HG03103 (cell line): ENCODE measurements at regions not wholly inside any gene's neighbourhood (a gene's known extent, or its start where the extent isn't known, plus 50 kb on each side); places are given as distances from the start of the nearest gene placed in this dataset.
"Not testable (repeated sequence)": the region's sequence is repeated elsewhere in the genome, so short reads cannot be mapped to it uniquely, and the experiment has no call there.

Experiments used
- ATAC-seq: cut with Tn5 transposase; IDR thresholded peaks from one replicate; pipeline ENCODE4 v1.9.1; 2021; ENCODE audit warnings: low read depth; ENCODE audit not compliant: unreplicated experiment

DNA sequence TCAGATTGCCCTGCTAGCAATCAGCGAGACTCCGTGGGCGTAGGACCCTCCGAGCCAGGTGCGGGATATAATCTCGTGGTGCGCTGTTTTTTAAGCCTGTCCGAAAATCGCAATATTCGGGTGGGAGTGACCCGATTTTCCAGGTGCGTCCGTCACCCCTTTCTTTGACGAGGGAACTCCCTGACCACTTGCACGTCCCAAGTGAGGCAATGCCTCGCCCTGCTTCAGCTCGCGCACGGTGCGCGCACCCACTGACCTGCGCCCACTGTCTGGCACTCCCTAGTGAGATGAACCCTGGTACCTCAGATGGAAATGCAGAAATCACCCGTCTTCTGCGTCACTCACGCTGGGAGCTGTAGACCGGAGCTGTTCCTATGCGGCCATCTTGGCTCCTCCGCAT is 971.0 kb downstream of the NXPH1 start:
- not testable (repeated sequence) for ATAC-seq

GRCh38 chr7:9407816-9408215 is 974.4 kb downstream of the NXPH1 start:
- no peak for ATAC-seq

- no peak for ATAC-seq
Observed at GRCh38 chr7:9453521-9453920, 1020.1 kb downstream of the NXPH1 start.

DNA sequence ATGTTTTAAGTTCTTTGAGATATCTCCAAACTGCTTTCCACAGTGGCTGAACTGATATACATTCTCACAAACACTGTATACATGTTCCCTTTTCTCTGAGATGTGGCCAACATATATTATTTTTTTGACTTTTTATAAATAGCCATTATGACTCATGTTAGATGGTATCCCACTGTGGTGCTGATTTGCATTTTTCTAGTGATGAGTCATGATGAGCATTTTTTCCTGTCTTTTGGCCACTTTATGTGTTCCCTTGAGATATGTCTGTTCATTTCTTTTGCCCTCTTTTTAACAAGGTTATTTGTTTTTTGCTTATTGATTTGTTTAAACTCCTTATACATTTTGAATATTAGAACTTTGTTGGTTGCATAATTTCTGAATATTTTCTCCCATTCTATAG is 1055.1 kb downstream of the NXPH1 start:
- ATAC-seq, result no peak

GRCh38 chr7:9498303-9498702 is 1064.9 kb downstream of the NXPH1 start:
- ATAC-seq, result peak; percentile 60

DNA sequence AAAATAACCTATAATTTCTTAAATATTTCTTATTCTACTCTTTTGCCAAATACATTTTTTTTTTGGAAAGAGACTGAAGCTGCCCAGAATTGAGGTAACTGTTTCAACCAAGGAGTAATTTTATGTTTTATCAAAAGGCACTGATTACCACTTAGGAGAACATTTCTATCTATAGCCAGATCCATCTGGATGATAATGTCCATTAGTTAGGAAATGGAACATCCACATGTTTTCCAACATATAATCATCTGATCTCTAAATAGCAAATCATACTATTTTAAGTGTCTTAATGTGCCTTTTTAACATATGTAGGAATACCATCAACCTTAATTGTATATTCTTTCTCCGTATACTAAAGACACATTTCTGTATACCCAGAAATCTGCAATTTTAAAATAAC is 1068.9 kb downstream of the NXPH1 start:
- ATAC-seq, result no peak

DNA sequence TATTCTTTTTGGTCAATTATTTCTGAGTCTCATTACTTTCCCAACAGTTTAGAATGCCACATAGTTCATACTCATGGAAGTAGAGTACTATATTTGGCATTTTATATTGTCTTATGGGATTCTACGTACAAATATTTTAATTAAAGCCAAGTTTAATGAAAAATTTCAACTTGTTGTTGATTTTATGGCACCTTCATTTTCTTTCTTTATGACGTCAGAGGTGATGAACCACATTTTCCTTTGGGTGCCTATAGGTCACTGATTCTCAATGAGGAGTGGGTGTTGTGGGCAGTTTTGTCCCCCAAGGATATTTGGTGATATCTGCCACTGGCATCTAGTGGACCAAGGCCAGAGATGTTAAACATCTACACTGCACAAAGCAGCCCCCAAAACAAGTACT is 1071.3 kb downstream of the NXPH1 start:
- no peak for ATAC-seq

GRCh38 chr7:9505516-9505915 is 1072.1 kb downstream of the NXPH1 start:
- ATAC-seq, result no peak

GRCh38 chr7:9507290-9507689 is 1073.9 kb downstream of the NXPH1 start:
- no peak for ATAC-seq

DNA sequence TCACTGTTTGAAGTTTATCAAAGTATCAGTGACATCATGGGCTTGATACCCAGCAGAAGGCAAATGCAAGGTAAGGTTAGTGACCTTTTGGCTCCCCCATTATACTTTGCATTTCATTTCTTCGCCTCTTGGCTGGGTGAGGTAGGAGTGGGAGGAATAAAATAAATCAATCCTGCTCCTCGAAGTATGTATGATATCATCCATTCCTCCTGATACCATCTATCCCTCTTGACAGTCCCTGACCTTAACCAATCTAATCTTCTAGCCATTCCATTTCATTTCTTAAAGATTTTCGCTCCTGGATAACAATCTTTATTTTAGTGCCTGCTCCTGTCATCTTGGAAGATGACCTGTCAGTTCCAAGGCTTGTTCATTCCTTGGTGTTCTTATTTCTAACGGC is 1083.3 kb downstream of the NXPH1 start:
- ATAC-seq, result no peak

GRCh38 chr7:9523579-9523978 is 1090.2 kb downstream of the NXPH1 start:
- no peak for ATAC-seq

DNA sequence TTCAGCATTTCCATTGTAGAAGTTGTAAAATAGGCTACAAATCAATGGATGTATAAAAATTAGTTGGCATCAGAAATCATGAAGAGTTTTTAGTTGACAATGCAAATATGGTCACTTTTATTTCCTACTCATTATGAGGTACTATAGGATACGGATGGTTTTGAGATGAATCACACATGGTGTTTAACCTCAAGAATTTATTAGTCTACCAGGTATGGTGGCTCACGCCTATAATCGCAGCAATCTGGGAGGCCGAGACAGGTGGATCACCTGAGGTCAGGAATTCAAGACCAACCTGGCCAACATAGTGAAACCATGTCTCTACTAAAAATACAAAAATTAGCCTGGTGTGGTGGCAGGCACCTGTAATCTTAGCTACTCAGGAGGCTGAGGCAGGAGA is 1119.0 kb downstream of the NXPH1 start:
- ATAC-seq, result not testable (repeated sequence)

DNA sequence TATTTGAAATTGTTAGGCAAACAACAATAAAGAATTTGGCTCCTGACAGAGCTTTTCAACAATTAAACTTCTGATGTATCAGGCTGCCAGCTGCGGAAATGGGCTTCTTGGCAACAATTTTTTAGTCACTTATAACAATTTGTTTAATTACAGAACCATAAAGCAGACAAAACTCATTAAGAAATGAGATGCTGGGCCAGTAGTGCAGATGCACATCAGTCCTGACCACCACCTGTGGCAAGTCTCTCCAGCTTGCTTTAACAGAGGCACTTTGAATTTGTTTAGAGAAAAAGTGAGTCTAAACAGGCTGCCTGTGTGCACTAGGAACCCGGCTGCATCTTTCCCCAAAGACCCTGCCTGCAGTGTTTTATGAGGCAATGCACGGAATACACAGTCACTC is 1124.4 kb downstream of the NXPH1 start:
- ATAC-seq, result no peak

DNA sequence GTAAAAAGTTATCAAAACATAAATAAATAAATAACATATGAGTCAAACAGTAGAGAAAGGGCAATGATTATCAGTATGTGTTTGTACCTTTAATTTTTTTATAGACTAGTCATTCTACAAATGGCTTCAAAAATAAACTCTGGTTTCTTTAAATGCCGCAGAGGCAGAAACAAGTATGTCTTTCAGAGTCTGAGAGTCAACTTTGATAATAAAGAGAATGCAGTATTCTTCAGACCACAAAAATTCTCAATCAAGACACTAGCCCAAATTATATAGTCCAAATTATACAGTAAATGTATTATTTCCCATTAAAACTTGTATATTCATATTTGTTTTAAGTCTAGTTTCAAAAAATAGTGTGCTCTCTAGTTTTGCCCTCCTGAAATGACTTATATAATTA is 1142.3 kb downstream of the NXPH1 start:
- no peak for ATAC-seq

DNA sequence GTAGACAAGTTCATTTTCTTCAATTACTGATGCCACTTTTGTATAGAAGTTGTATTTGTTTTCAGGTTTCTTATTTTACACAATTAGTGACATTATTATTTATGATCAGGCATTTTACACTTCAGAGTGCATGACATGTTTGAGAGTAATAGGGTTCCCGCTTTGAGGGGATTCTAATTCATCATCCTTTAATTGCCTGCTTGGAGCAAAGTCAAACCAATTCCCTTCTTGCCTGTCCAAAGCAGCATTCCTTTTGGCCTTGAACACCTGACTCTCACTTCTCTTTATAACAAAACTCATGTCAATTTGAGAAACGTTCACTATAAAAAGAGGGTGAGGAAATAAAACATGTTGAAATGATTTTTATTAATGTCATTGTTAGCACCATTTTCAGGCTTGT is 1149.4 kb downstream of the NXPH1 start:
- no peak for ATAC-seq

DNA sequence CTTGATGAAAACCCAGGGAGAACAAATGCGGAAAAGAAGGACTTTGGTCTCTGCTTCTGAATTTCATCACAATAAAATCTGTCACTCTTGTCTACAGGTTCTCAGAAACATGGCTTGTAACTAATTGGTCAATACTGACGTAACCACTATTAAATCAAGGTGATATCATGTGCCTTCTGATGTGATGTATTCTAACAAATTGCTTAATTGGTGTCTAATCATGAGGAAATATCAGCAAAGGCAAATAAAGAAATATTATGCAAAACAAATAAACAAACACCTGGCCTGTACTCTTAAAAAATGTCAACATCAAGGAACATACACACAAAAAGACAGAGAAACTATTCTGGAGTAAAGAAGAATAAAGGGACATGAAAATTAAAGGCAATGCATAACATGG is 1165.0 kb downstream of the NXPH1 start:
- ATAC-seq, result no peak

DNA sequence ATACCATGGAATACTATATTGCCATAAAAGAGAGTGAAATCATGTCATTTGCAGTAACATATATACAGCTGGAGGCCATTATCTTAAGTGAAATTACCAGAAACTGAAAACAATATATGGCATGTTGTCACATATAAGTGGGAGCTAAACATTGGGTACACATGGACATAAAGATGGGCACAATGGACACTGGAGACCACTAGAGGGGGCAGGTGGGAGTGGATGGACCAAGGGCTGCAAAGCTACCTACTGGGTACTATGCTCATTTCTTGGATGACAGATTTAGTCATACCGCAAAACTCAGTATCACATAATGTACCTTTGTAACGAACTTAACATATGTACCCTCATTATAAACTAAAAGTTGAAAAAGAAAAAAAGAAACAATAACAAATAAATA is 1167.6 kb downstream of the NXPH1 start:
- ATAC-seq, result no peak

- ATAC-seq, result no peak
Observed at GRCh38 chr7:9603291-9603690, 1169.9 kb downstream of the NXPH1 start.

DNA sequence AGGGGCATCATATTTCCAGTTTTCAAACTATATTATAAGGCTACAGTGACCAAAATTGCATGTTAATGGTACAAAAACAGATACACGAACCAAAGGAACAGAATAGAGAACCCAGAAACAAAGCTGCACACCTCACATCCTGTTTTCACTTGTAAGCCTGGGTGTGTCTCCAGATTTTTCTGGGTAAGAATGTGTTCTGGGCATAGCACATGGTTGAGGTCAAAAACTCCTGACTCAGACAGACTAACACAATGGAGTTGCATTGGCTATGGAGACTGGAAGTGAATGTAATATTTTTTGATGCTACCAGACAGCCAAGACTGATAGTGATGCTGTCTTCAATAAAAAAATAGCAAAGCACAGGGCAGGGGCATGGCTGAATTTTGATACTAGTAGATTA is 1175.2 kb downstream of the NXPH1 start:
- no peak for ATAC-seq

DNA sequence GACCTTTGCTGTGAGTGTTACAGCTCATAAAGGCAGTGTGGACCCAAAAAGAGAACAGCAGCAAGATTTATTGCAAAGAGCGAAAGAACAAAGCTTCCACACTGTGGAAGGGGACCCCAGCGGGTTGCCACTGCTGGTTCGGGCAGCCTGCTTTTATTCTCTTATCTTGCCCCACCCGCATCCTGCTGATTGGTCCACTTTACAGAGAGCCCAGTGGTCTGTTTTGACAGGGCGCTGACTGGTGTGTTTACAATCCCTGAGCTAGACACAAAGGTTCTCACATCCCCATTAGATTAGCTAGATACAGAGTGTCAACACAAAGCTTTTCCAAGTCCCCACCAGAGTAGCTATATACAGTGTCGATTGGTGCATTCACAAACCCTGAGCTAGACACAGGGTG is 1187.5 kb downstream of the NXPH1 start:
- not testable (repeated sequence) for ATAC-seq

DNA sequence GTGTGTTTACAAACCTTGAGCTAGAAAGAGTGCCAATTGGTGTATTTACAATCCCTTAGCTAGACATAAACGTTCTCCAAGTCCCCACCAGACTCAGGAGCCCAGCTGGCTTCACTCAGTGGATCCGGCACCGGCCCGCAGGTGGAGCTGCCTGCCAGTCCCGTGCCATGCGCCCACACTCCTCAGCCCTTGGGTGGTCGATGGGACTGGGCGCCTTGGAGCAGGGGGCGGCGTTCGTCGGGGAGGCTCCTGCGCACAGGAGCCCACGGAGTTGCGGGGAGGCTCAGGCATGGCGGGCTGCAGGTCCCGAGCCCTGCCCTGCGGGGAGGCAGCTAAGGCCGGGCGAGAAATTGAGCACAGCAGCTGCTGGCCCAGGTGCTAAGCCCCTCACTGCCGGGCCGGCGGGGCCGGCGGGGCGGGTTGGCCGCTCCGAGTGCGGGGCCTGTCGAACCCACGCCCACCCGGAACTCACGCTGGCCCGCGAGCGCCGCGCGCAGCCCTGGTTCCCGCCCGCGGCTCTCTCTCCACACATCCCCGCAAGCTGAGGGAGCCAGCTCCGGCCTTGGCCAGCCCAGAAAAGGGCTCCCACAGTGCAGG is 1188.0 kb downstream of the NXPH1 start:
- ATAC-seq, result not testable (repeated sequence)

DNA sequence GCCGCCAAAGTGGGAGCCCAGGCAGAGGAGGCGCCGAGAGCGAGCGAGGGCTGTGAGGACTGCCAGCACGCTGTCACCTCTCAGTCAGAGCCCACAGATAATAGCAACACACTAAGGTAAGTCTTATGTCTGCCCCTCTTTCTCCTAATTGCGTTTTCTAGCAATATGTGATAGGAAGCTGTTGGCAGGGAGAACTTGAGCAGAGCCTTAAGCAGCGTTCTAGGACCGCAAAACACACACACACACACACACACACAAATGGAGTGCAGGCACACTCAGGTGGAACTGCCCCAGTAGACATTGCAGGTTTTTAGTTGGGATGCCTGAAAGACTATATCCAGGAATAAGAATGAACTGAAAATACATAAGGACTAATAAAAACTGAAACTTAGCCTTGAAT is 1188.5 kb downstream of the NXPH1 start:
- no peak for ATAC-seq

DNA sequence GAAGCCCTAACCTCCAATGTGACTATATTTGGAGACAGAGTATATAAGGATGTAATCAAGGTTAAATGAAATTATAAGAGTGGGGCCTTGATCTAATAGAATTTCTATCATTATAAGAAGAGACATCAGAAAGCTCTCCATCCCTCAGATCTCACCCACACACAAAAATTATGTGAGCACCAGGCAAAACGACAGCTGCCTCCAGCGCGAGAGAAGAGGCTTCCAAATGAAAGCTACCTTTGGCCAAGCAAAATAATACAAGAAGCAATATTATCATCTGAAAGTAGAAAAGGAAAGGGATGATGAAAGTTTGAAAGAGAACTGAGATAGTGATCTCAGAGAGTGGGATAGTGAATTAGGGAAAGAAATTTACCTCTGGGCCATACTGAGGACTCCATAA is 1192.5 kb downstream of the NXPH1 start:
- no peak for ATAC-seq
